ENCODE measurements at regions not wholly inside any gene's neighbourhood (a gene's known extent, or its start where the extent isn't known, plus 50 kb on each side); places are given as distances from the start of the nearest gene placed in this dataset.
"Not testable (repeated sequence)": the region's sequence is repeated elsewhere in the genome, so short reads cannot be mapped to it uniquely, and the experiment has no call there.

DNA sequence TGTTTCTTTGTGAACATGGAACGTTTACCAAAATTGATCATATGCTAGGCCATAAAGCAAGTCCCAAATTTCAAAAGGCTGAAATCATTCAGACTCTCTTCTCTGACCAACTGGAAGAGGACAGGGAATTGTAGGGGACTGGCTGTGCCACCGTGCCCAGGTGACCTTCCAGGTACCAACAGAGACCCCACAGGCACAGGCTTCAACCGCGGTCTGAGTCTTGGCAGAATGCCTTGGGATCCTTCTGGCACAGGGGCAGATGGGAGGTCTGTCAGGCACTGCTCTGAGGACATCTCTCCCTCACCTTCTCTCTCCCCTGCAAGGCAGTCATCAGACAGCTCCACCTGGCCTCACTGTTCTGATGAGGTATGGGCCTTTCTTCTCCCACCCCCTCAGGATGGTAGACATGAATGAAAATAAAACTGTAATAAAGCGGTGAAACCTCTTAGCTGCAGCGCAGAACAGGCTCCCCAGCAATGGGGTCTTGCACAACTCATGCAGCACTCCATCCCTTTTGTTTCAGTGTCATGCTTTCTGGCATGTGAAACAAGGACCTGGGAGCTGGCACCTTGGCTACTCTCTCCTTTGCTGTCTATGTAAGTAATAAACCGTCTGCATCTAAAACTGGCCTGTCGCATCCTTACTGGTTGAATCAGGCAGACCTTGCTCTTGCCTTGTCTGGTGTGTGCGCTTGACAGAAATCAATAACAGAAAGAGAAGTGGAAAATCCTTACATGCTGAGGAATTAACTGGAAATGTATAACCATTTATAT lies 289.2 kb downstream of the KLF13 start:
- intact Hi-C loops (cut with micrococcal nuclease) = no loop called here
- Mint-ChIP-seq H3K9me3 (peaks cover 6% of the 10 kb centered on the region), H3K36me3 (ENCODE audit: low read depth) (no peaks in the 10 kb centered on the region), H3K27me3 (peaks cover 12% of the 10 kb centered on the region), H3K4me3 (no peak overlapping the region), H3K27ac (no peak overlapping the region), H3K4me1 (ENCODE audit: low read depth) (no peaks in the 10 kb centered on the region)
- ATAC-seq (no peak), DNase-seq (no peak)
- ChIA-PET CTCF (no interaction called here), POLR2A (no interaction called here)
- TF ChIP-seq CTCF (IDR thresholded peaks at IDR 0.05) = no peak

GRCh38 chr15:31623297-31623696 lies 296.7 kb downstream of the KLF13 start:
- POLR2A ChIA-PET; H3K27me3 Mint-ChIP-seq; intact Hi-C loops (cut with micrococcal nuclease); H3K9me3 Mint-ChIP-seq; ATAC-seq; H3K27ac Mint-ChIP-seq; H3K36me3 Mint-ChIP-seq (ENCODE audit: low read depth); H3K4me3 Mint-ChIP-seq; DNase-seq; CTCF ChIA-PET; H3K4me1 Mint-ChIP-seq (ENCODE audit: low read depth): not testable (repeated sequence)

DNA sequence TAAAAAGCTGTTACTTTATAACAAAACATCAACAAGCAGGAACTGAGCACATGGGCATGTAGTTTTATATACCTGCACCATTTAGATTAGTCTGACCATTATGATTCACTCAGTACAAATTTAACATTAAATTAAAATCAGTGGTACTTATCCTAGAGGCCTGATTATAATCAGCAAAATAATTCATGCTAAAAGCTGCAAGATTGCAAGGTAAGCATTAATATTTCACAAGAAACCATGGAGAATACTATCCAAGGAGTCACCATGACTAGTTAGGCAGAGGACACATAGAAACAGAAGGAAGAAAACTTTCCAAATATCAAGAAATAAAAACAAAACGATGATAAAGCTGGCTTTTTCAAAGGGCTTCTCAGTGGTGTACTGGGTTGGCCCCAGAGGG lies 297.5 kb downstream of the KLF13 start:
- H3K36me3 Mint-ChIP-seq (ENCODE audit: low read depth); H3K9me3 Mint-ChIP-seq; CTCF ChIA-PET; DNase-seq; H3K4me1 Mint-ChIP-seq (ENCODE audit: low read depth); H3K27ac Mint-ChIP-seq; POLR2A ChIA-PET; intact Hi-C loops (cut with micrococcal nuclease); ATAC-seq; H3K27me3 Mint-ChIP-seq; H3K4me3 Mint-ChIP-seq: not testable (repeated sequence)

- H3K27me3 Mint-ChIP-seq; H3K27ac Mint-ChIP-seq; POLR2A ChIA-PET; intact Hi-C loops (cut with micrococcal nuclease); H3K36me3 Mint-ChIP-seq (ENCODE audit: low read depth); ATAC-seq; H3K9me3 Mint-ChIP-seq; H3K4me3 Mint-ChIP-seq; DNase-seq; CTCF ChIA-PET; H3K4me1 Mint-ChIP-seq (ENCODE audit: low read depth): not testable (repeated sequence)
These were observed 309.1 kb downstream of the KLF13 start for GRCh38 chr15:31635715-31636114.

DNA sequence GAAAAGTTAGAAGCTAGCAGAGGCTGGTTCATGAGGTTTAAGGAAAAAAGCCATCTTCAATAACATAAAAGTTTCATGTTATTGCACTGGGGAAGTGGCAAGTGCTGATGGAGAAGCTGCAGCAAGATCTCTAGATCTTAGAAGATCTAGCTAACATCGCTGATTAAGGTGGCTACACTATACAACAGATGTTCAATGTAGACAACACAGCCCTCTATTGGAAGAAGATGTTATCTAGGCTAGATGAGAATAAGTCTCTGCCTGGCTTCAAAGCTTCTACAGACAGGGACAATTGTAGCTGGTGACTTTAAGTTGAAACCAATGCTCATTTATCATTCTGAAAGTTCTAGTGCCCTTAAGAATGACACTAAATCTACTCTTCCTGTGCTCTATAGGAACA lies 310.3 kb downstream of the KLF13 start:
- DNase-seq; H3K36me3 Mint-ChIP-seq (ENCODE audit: low read depth); H3K9me3 Mint-ChIP-seq; H3K27me3 Mint-ChIP-seq; ATAC-seq; intact Hi-C loops (cut with micrococcal nuclease); POLR2A ChIA-PET; H3K4me1 Mint-ChIP-seq (ENCODE audit: low read depth); H3K4me3 Mint-ChIP-seq; CTCF ChIA-PET; H3K27ac Mint-ChIP-seq: not testable (repeated sequence)

DNA sequence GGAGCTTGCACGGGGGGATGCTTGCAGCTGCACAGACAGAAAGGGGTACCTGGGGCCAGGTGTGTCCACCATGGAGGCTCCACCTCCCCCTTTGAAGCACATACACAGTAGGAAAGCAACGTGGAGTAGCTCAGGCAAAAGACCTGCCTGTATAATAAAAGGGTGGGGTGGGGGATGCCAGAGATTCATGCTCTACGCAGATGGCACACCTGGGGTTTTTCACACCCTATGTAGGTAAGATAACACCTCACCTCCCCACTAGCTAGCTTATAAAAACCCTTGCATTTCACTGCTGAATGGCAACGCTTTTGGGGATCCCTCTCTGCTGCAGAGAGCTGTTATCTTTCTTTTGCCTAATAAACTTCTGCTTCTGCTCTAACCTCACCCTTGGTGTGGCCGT lies 317.3 kb downstream of the KLF13 start:
- POLR2A ChIA-PET; H3K27ac Mint-ChIP-seq; intact Hi-C loops (cut with micrococcal nuclease); CTCF ChIA-PET; DNase-seq; H3K4me3 Mint-ChIP-seq; ATAC-seq; H3K36me3 Mint-ChIP-seq (ENCODE audit: low read depth); H3K9me3 Mint-ChIP-seq; H3K4me1 Mint-ChIP-seq (ENCODE audit: low read depth): not testable (repeated sequence)
- peaks cover 17% of the 10 kb centered on the region for H3K27me3 Mint-ChIP-seq

- H3K36me3 Mint-ChIP-seq (ENCODE audit: low read depth); intact Hi-C loops (cut with micrococcal nuclease); CTCF ChIA-PET; H3K9me3 Mint-ChIP-seq; POLR2A ChIA-PET; H3K4me1 Mint-ChIP-seq (ENCODE audit: low read depth); H3K27ac Mint-ChIP-seq; ATAC-seq; DNase-seq; H3K4me3 Mint-ChIP-seq: not testable (repeated sequence)
- peaks cover 17% of the 10 kb centered on the region for H3K27me3 Mint-ChIP-seq
These were observed 318.1 kb downstream of the KLF13 start for GRCh38 chr15:31644761-31645160.

DNA sequence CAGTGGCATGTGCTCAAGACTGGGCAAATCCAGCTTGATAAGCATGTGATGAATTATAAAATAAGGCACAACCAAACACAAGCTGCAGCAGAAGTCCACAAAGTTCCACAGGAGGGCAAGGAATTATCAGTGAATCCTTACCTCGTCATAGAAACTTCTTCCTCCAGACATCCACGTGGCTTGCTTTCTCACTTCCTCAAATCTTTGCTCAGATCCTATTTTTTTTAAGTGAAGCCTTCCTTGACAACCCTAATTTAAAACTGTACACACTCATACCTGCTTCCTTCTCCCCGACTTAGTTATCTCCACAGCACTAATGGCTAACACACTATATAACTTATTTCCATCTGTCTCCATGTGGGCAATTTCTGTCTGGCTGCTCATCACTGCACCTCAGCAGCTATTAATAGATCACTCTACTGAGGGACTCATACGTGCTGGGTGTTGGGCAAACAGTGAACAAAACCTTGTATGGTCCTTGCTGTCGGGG lies 320.7 kb downstream of the KLF13 start:
- H3K4me3 Mint-ChIP-seq, CTCF ChIA-PET: not testable (repeated sequence)

DNA sequence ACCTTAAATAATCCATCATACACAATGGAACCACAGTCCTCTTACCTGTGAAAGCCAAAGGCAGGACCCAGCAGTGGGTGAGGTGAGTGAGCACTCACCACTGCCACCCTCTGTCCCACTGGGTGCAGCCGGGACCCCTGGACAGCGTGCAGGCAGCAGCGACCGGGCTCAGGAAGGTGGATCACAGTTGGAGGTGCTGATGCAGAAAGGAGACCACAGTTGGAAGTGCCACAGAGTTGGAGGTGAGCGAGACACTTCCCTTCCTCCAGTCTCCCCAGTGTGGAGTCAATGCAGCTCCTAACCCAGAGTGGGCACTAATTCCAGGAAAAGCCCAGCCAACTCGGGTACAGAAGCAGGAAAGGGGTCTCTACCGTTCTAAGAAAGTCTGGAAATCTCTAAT lies 323.0 kb downstream of the KLF13 start:
- ATAC-seq; CTCF ChIA-PET; H3K27ac Mint-ChIP-seq; H3K4me1 Mint-ChIP-seq (ENCODE audit: low read depth); H3K36me3 Mint-ChIP-seq (ENCODE audit: low read depth); DNase-seq; POLR2A ChIA-PET; H3K4me3 Mint-ChIP-seq; intact Hi-C loops (cut with micrococcal nuclease); H3K9me3 Mint-ChIP-seq: not testable (repeated sequence)
- H3K27me3 Mint-ChIP-seq = peaks cover 15% of the 10 kb centered on the region

More for the DNA sequence above, 320.7 kb downstream of the KLF13 start:
- DNase-seq; ATAC-seq; H3K36me3 Mint-ChIP-seq (ENCODE audit: low read depth); H3K4me1 Mint-ChIP-seq (ENCODE audit: low read depth); H3K27ac Mint-ChIP-seq; H3K9me3 Mint-ChIP-seq; intact Hi-C loops (cut with micrococcal nuclease); POLR2A ChIA-PET: not testable (repeated sequence)
- peaks cover 15% of the 10 kb centered on the region for H3K27me3 Mint-ChIP-seq

All from activated CD8-positive, alpha-beta T cell treated with anti-CD3 and anti-CD28 coated beads for 36 hours (primary cell).